RWPE2 (cell line): ENCODE measurements at regions not wholly inside any gene's neighbourhood (a gene's known extent, or its start where the extent isn't known, plus 50 kb on each side); places are given as distances from the start of the nearest gene placed in this dataset.

Source experiments
- ATAC-seq: fragments of 200-7000 bp; cut with Tn5 transposase; 3 replicates; pipeline ENCODE4 v1.9.1; 2021; ENCODE audit warnings: low read depth
- DNase-seq: peaks from one replicate; pipeline ENCODE4 v3.0.0-alpha.2; 2020; ENCODE audit warnings: low spot score
- H3K27ac ChIP-seq: fragments of 450-650 bp; 2 replicates; pipeline ENCODE4 v1.5.1; 2017; ENCODE audit warnings: mild to moderate bottlenecking; ENCODE audit not compliant: poor library complexity, severe bottlenecking
- H3K27me3 ChIP-seq: fragments of 250-450 bp; sonication (Bioruptor Pico); 2 replicates; pipeline ENCODE4 v1.5.1; 2021; ENCODE audit warnings: mild to moderate bottlenecking, moderate library complexity; ENCODE audit not compliant: insufficient read depth, poor library complexity, severe bottlenecking
- H3K36me3 ChIP-seq: fragments of 250-450 bp; sonication (Bioruptor Pico); 2 replicates; pipeline ENCODE4 v1.5.1; 2020; ENCODE audit warnings: low read depth, mild to moderate bottlenecking, moderate library complexity
- H3K4me1 ChIP-seq: fragments of 250-450 bp; sonication (Bioruptor Pico); 2 replicates; pipeline ENCODE4 v1.5.1; 2021; ENCODE audit warnings: mild to moderate bottlenecking, moderate library complexity; ENCODE audit not compliant: insufficient read depth, poor library complexity, severe bottlenecking
- H3K4me3 ChIP-seq: fragments of 250-450 bp; sonication (Bioruptor Pico); 2 replicates; pipeline ENCODE4 v1.5.1; 2021; ENCODE audit warnings: mild to moderate bottlenecking, moderate library complexity; ENCODE audit not compliant: severe bottlenecking
- H3K9me3 ChIP-seq: fragments of 250-450 bp; sonication (Bioruptor Pico); 2 replicates; pipeline ENCODE4 v1.5.1; 2021; ENCODE audit warnings: mild to moderate bottlenecking, moderate library complexity; ENCODE audit not compliant: severe bottlenecking
- TF ChIP-seq, protein P1 (sequence below): fragments of 450-650 bp; IDR thresholded peaks from one replicate; pipeline ENCODE4 v1.5.1; 2017; ENCODE audit warnings: mild to moderate bottlenecking, moderate library complexity; ENCODE audit not compliant: poor library complexity, severe bottlenecking

DNA sequence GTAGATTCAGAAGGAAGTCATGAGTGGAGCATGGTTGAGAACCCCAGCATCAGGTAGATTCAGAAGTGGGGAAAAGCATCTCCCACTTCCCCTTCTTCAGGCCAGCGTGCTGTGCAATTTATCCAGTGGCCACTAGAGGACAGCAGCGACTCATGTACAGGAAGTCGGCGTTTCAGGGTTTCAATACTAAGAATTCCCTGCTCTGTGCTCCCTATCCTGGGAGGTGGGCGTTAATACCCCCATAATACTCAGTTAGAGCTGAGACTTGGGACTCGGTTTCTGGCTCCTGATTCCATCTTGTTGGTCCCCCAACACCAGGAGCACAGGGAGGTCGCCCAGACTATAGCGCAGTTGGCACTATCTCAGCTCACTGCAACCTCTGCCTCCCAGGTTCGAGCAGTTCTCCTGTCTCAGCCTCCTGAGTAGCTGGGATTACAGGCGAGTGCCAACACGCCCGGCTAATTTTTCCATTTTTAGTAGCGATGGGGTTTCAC, 75.3 kb upstream of the AMZ2 start:
- DNase-seq (no peak), ATAC-seq (peak; percentile 78)
- Histone ChIP-seq H3K4me1 (no peaks in the 10 kb centered on the region), H3K4me3 (no peak overlapping the region), H3K9me3 (no peaks in the 10 kb centered on the region), H3K27me3 (no peaks in the 10 kb centered on the region), H3K27ac (no peak overlapping the region), H3K36me3 (no peaks in the 10 kb centered on the region)
- TF ChIP-seq, protein P1, sequence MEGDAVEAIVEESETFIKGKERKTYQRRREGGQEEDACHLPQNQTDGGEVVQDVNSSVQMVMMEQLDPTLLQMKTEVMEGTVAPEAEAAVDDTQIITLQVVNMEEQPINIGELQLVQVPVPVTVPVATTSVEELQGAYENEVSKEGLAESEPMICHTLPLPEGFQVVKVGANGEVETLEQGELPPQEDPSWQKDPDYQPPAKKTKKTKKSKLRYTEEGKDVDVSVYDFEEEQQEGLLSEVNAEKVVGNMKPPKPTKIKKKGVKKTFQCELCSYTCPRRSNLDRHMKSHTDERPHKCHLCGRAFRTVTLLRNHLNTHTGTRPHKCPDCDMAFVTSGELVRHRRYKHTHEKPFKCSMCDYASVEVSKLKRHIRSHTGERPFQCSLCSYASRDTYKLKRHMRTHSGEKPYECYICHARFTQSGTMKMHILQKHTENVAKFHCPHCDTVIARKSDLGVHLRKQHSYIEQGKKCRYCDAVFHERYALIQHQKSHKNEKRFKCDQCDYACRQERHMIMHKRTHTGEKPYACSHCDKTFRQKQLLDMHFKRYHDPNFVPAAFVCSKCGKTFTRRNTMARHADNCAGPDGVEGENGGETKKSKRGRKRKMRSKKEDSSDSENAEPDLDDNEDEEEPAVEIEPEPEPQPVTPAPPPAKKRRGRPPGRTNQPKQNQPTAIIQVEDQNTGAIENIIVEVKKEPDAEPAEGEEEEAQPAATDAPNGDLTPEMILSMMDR, result peak; percentile 98

DNA sequence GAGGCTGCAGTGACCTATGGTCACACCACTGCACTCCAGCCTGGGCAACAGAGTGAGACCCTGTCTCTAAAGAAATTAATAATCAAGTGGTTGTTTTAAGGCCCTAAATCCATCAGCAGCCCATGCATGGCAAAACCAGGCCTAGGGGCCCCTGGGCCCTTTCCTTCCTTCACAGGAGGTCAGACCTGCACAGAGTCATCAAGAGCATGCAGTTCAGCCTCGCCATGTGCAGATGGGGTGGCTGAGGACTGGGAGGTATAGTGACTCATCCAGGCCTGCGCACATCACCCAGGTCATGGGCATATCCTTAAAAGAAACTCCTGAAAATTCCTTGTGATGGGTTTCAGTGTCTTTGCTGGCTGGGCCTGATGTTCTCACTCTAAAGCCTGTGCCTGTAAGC, 72.4 kb upstream of the AMZ2 start:
- Histone ChIP-seq H3K27me3 (no peaks in the 10 kb centered on the region), H3K4me1 (no peaks in the 10 kb centered on the region), H3K4me3 (no peak overlapping the region), H3K27ac (no peak overlapping the region), H3K36me3 (no peaks in the 10 kb centered on the region), H3K9me3 (no peaks in the 10 kb centered on the region)
- no peak for DNase-seq
- ATAC-seq, result no peak
- TF ChIP-seq, protein P1, result no peak

DNA sequence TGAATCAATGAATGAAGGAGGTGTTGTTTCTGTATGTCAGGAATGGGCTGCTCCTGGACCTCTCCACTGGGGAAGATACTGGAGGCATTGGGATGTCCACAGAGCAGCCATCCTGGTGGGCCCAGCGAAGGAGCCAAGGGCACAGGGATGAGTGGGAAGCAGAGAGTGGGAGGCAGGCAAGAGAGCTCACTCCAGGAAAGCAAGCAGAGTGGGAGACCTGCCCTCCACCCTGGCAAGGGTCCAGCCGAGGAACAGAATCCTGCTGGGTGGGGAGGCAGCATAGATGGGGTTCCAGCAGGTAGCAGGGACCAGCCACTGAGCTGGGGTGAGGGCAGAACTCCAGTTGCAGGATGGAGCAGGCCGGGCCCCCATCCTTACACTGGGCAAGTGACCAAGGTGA, 71.9 kb upstream of the AMZ2 start:
- H3K9me3 ChIP-seq, result no peaks in the 10 kb centered on the region
- H3K4me1 ChIP-seq, result no peaks in the 10 kb centered on the region
- H3K27ac ChIP-seq, result no peak overlapping the region
- H3K36me3 ChIP-seq, result no peaks in the 10 kb centered on the region
- H3K4me3 ChIP-seq, result no peak overlapping the region
- TF ChIP-seq, protein P1, result no peak
- DNase-seq (no peak), ATAC-seq (no peak)
- H3K27me3 ChIP-seq, result no peaks in the 10 kb centered on the region

DNA sequence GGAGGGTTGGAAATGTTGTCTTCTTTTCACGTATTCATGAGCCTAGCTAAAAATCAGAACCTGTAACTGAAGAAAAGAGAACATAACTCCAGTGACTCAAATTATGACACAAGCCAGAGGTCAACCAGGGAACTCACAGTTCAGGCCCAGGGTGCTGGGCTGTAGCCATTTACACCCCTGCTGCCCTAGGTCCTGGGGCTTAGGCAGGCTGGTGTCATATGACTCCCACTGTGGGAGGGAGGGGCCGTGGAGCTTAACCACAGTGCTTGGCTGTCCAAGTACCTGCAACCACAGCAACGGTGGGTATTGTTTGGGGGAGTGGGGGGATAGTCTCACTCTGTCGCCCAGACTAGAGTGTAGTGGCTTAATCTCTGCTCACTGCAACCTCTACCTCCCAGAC, 71.1 kb upstream of the AMZ2 start:
- ATAC-seq, result no peak
- H3K4me1 ChIP-seq, result no peaks in the 10 kb centered on the region

DNA sequence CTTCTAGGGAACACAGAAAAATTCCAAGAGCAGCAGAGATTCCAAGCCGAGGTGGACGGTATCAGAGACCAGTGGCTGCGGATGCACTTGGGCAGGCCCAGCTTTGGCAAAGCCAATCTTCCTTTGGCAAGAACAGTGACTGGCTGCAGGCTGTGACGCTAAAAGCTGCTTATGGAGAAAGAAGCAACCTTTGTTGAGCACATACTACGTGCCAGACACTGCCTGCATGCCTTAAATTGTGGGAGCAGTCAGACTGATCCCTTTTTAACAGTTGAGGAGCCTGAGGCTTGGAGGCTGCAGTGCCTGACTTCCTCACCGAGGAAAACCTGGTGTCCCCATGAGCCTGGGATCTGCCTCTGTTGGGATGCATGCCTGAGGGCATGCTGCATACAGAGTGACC, 69.0 kb upstream of the AMZ2 start:
- DNase-seq (no peak), ATAC-seq (no peak)
- Histone ChIP-seq H3K27me3 (no peaks in the 10 kb centered on the region), H3K4me3 (no peak overlapping the region), H3K36me3 (no peaks in the 10 kb centered on the region), H3K27ac (no peak overlapping the region), H3K9me3 (no peaks in the 10 kb centered on the region), H3K4me1 (peaks cover 12% of the 10 kb centered on the region)
- TF ChIP-seq, protein P1, result no peak

More for the DNA sequence above, 71.1 kb upstream of the AMZ2 start:
- TF ChIP-seq, protein P1, result no peak
- no peak for DNase-seq
- no peaks in the 10 kb centered on the region for H3K27me3 ChIP-seq
- H3K9me3 ChIP-seq, result no peaks in the 10 kb centered on the region
- H3K36me3 ChIP-seq, result no peaks in the 10 kb centered on the region
- H3K27ac ChIP-seq, result no peak overlapping the region
- no peak overlapping the region for H3K4me3 ChIP-seq
